ENCODE measurements at regions not wholly inside any gene's neighbourhood (a gene's known extent, or its start where the extent isn't known, plus 50 kb on each side); places are given as distances from the start of the nearest gene placed in this dataset.

- Histone ChIP-seq H3K9ac (ENCODE audit: insufficient read depth, low read length, poor library complexity, severe bottlenecking) (no peak overlapping the region), H3K27ac (ENCODE audit: low read depth in 1 of 2, low read length in 2 of 2) (no peak overlapping the region), H4K20me1 (ENCODE audit: insufficient read depth, low read length) (no peaks in the 10 kb centered on the region), H3K27me3 (ENCODE audit: control insufficient read depth in 2 of 2, insufficient read depth in 2 of 2, low read length in 2 of 2) (no peaks in the 10 kb centered on the region), H3K79me2 (ENCODE audit: insufficient read depth, low read length) (no peaks in the 10 kb centered on the region), H3K36me3 (replicated peaks in 1 of 2; ENCODE audit: control insufficient read depth in 1 of 2, insufficient read depth in 2 of 2, low read length in 2 of 2) (no peaks in the 10 kb centered on the region), H3K9me3 (replicated peaks in 1 of 2; ENCODE audit: control insufficient read depth in 1 of 2, insufficient read depth in 1 of 2, low read length in 2 of 2) (no peaks in the 10 kb centered on the region), H3K4me3 (replicated peaks in 1 of 3; ENCODE audit: low read depth in 2 of 3, low read length in 3 of 3) (no peak overlapping the region), H3K4me1 (ENCODE audit: control insufficient read depth in 1 of 2, insufficient read depth in 2 of 2, low read length in 2 of 2) (no peaks in the 10 kb centered on the region), H2AFZ (ENCODE audit: insufficient read depth, low read depth, low read length, poor library complexity, severe bottlenecking) (no peak overlapping the region), H3K4me2 (replicated peaks; ENCODE audit: extremely low read depth, low read length, poor library complexity, severe bottlenecking) (no peak overlapping the region)
- intact Hi-C loops (cut with micrococcal nuclease) = no loop called here
- no peak overlapping the region for H3K4me3 Mint-ChIP-seq
- H3K4me1 Mint-ChIP-seq = no peaks in the 10 kb centered on the region
- no CpG with 5 or more reads among the region's 4 CpGs for WGBS (ENCODE audit: insufficient coverage)
- H3K27ac Mint-ChIP-seq = no peak overlapping the region
- peaks cover 0 to 7% (median 4%) of the 10 kb centered on the region in 7 donors for H3K9me3 Mint-ChIP-seq
- TF ChIP-seq, protein P1, sequence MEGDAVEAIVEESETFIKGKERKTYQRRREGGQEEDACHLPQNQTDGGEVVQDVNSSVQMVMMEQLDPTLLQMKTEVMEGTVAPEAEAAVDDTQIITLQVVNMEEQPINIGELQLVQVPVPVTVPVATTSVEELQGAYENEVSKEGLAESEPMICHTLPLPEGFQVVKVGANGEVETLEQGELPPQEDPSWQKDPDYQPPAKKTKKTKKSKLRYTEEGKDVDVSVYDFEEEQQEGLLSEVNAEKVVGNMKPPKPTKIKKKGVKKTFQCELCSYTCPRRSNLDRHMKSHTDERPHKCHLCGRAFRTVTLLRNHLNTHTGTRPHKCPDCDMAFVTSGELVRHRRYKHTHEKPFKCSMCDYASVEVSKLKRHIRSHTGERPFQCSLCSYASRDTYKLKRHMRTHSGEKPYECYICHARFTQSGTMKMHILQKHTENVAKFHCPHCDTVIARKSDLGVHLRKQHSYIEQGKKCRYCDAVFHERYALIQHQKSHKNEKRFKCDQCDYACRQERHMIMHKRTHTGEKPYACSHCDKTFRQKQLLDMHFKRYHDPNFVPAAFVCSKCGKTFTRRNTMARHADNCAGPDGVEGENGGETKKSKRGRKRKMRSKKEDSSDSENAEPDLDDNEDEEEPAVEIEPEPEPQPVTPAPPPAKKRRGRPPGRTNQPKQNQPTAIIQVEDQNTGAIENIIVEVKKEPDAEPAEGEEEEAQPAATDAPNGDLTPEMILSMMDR (IDR thresholded peaks at IDR 0.05) = no peak
- DNase-seq = no peak
- H3K27me3 Mint-ChIP-seq (ENCODE audit: low read depth in 3 of 3) = peaks cover under 1 to 3% (median 2%) of the 10 kb centered on the region in 3 donors
- no peaks in the 10 kb centered on the region for H3K36me3 Mint-ChIP-seq
These were observed 394.4 kb upstream of the TBX3 start for GRCh38 chr12:115078334-115078733.

DNA sequence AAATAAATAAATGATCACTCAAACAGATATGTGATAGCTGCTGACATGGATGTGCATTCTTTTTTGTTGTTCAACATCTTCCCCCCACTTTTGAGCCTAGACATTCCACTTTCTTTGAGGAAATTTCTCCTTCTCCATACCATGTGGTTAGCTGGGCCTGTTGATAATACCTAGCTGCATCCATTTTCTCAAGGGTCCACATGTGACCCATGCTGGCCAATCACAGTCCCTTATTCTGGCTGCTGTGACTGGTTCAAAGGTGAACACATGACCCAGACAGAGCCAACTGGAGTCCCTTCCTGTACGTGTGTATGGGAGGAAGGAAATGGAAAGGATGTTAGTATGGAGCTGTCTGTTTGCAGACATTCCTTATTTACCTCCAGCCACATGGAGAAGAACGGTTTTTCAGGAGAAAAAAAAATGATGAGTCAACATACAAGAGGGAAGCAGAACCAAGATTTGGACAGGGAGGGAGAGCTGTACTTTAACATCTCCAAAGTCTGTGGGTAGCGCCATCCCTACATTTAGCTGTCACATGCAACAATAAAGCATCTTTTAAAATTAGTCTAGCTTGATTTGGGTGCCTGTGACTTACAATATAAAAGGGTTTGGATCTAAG, 391.7 kb upstream of the TBX3 start:
- no peaks in the 10 kb centered on the region for H4K20me1 ChIP-seq (ENCODE audit: insufficient read depth, low read length)
- no peaks in the 10 kb centered on the region for H3K9me3 ChIP-seq (replicated peaks in 1 of 2; ENCODE audit: control insufficient read depth in 1 of 2, insufficient read depth in 1 of 2, low read length in 2 of 2)
- H2AFZ ChIP-seq (ENCODE audit: insufficient read depth, low read depth, low read length, poor library complexity, severe bottlenecking) = no peak overlapping the region
- H3K27ac Mint-ChIP-seq = no peak overlapping the region
- no peaks in the 10 kb centered on the region for H3K27me3 ChIP-seq (ENCODE audit: control insufficient read depth in 2 of 2, insufficient read depth in 2 of 2, low read length in 2 of 2)
- no peak overlapping the region for H3K27ac ChIP-seq (ENCODE audit: low read depth in 1 of 2, low read length in 2 of 2)
- no peaks in the 10 kb centered on the region for H3K79me2 ChIP-seq (ENCODE audit: insufficient read depth, low read length)
- H3K4me3 Mint-ChIP-seq = no peak overlapping the region
- no CpG with 5 or more reads among the region's 3 CpGs for WGBS (ENCODE audit: insufficient coverage)
- no peak overlapping the region for H3K4me2 ChIP-seq (replicated peaks; ENCODE audit: extremely low read depth, low read length, poor library complexity, severe bottlenecking)
- TF ChIP-seq, protein P1 (IDR thresholded peaks at IDR 0.05) = no peak
- peaks cover 0 to 9% (median 4%) of the 10 kb centered on the region in 7 donors for H3K9me3 Mint-ChIP-seq
- intact Hi-C loops (cut with micrococcal nuclease) = no loop called here
- no peak overlapping the region for H3K9ac ChIP-seq (ENCODE audit: insufficient read depth, low read length, poor library complexity, severe bottlenecking)
- no peaks in the 10 kb centered on the region for H3K4me1 ChIP-seq (ENCODE audit: control insufficient read depth in 1 of 2, insufficient read depth in 2 of 2, low read length in 2 of 2)
- DNase-seq = no peak
- H3K36me3 ChIP-seq (replicated peaks in 1 of 2; ENCODE audit: control insufficient read depth in 1 of 2, insufficient read depth in 2 of 2, low read length in 2 of 2) = no peaks in the 10 kb centered on the region
- no peaks in the 10 kb centered on the region for H3K36me3 Mint-ChIP-seq
- no peaks in the 10 kb centered on the region for H3K4me1 Mint-ChIP-seq
- peaks cover 0 to 5% (median 2%) of the 10 kb centered on the region in 3 donors for H3K27me3 Mint-ChIP-seq (ENCODE audit: low read depth in 3 of 3)
- no peak overlapping the region for H3K4me3 ChIP-seq (replicated peaks in 1 of 3; ENCODE audit: low read depth in 2 of 3, low read length in 3 of 3)
